Karpas-422 (cell line): ENCODE measurements at regions not wholly inside any gene's neighbourhood (a gene's known extent, or its start where the extent isn't known, plus 50 kb on each side); places are given as distances from the start of the nearest gene placed in this dataset.
"Not testable (repeated sequence)": the region's sequence is repeated elsewhere in the genome, so short reads cannot be mapped to it uniquely, and the experiment has no call there.

Experiments
- DNase-seq: peaks from one replicate; pipeline ENCODE4 v3.0.0-alpha.2; 2015
- H2AFZ ChIP-seq: fragments of 200-600 bp; sonication (generic); 2 replicates; pipeline ENCODE4 v1.6.1; 2014; ENCODE audit warnings: antibody characterized with exemption, low read length, mixed read lengths
- H3K27ac ChIP-seq: fragments of 200-600 bp; sonication (generic); 2 replicates; pipeline ENCODE4 v1.5.1; 2014; ENCODE audit warnings: mild to moderate bottlenecking, low read length, moderate library complexity
- H3K27me3 ChIP-seq: fragments of 200-600 bp; sonication (generic); 2 replicates; pipeline ENCODE4 v1.6.1; 2014; ENCODE audit warnings: low read length, mixed read lengths
- H3K36me3 ChIP-seq: fragments of 200-600 bp; sonication (generic); 2 replicates; pipeline ENCODE4 v1.6.1; 2014; ENCODE audit warnings: low read length, mixed read lengths; ENCODE audit not compliant: insufficient read depth
- H3K4me1 ChIP-seq: fragments of 200-600 bp; sonication (generic); 2 replicates; pipeline ENCODE4 v1.6.1; 2014; ENCODE audit warnings: mild to moderate bottlenecking, low read length, mixed read lengths
- H3K4me2 ChIP-seq: fragments of 200-600 bp; sonication (generic); 2 replicates; pipeline ENCODE4 v1.6.1; 2014; ENCODE audit warnings: low read length, low read depth, mild to moderate bottlenecking; ENCODE audit not compliant: poor library complexity, severe bottlenecking
- H3K4me3 ChIP-seq: fragments of 200-600 bp; sonication (generic); 2 replicates; pipeline ENCODE4 v1.5.1; 2014; ENCODE audit warnings: mild to moderate bottlenecking, antibody characterized with exemption, low read length, mixed read lengths
- H3K79me2 ChIP-seq: fragments of 200-600 bp; sonication (generic); 2 replicates; pipeline ENCODE4 v1.6.1; 2014; ENCODE audit warnings: mild to moderate bottlenecking, low read length, mixed read lengths
- H3K9ac ChIP-seq: fragments of 200-600 bp; sonication (generic); 2 replicates; pipeline ENCODE4 v1.6.0; 2014; ENCODE audit warnings: low read length
- H3K9me2 ChIP-seq: fragments of 200-600 bp; sonication (generic), shearing (Covaris generic); replicated peaks from 2 replicates; pipeline ENCODE4 v1.6.0; 2014; ENCODE audit warnings: mild to moderate bottlenecking, low read length, moderate library complexity; ENCODE audit not compliant: insufficient read depth
- H3K9me3 ChIP-seq: fragments of 300-700, 200-600 bp; sonication (generic); 2 replicates; pipeline ENCODE4 v1.6.1; 2014; ENCODE audit warnings: low read length, mixed read lengths
- H4K20me1 ChIP-seq: fragments of 200-600 bp; sonication (generic); 2 replicates; pipeline ENCODE4 v1.6.1; 2014; ENCODE audit warnings: mild to moderate bottlenecking, antibody characterized with exemption, low read length, low read depth; ENCODE audit not compliant: insufficient read depth

- H4K20me1 ChIP-seq, H3K4me2 ChIP-seq: not testable (repeated sequence)
Measured at GRCh38 chr15:62371683-62372082, 206.6 kb upstream of the C2CD4B start.

GRCh38 chr15:62377736-62378480 lies 212.8 kb upstream of the C2CD4B start:
- Histone ChIP-seq H3K79me2 (no peaks in the 10 kb centered on the region), H3K4me3 (no peak overlapping the region), H2AFZ (no peak overlapping the region)

More at GRCh38 chr15:62371683-62372082, 206.6 kb upstream of the C2CD4B start:
- H3K4me3 ChIP-seq, H3K9ac ChIP-seq, H3K9me3 ChIP-seq, H3K9me2 ChIP-seq, H3K4me1 ChIP-seq, H3K27me3 ChIP-seq, H3K27ac ChIP-seq, DNase-seq, H3K36me3 ChIP-seq, H2AFZ ChIP-seq, H3K79me2 ChIP-seq: not testable (repeated sequence)

GRCh38 chr15:62378772-62379498 lies 213.8 kb upstream of the C2CD4B start:
- no peaks in the 10 kb centered on the region for H4K20me1 ChIP-seq
- H3K9ac ChIP-seq = no peak overlapping the region
- no peaks in the 10 kb centered on the region for H3K79me2 ChIP-seq
- no peak overlapping the region for H3K27ac ChIP-seq
- no peaks in the 10 kb centered on the region for H3K27me3 ChIP-seq
- H3K36me3 ChIP-seq = no peaks in the 10 kb centered on the region
- H3K4me1 ChIP-seq = no peaks in the 10 kb centered on the region
- H3K9me3 ChIP-seq = no peaks in the 10 kb centered on the region
- H2AFZ ChIP-seq = no peak overlapping the region
- no peak overlapping the region for H3K4me3 ChIP-seq
- DNase-seq = no peak
- H3K9me2 ChIP-seq = no peaks in the 10 kb centered on the region
- H3K4me2 ChIP-seq = no peak overlapping the region

More at GRCh38 chr15:62377736-62378480, 212.8 kb upstream of the C2CD4B start:
- DNase-seq = no peak
- Histone ChIP-seq H3K9me2 (no peaks in the 10 kb centered on the region), H3K4me1 (no peaks in the 10 kb centered on the region), H3K9ac (no peak overlapping the region), H3K9me3 (no peaks in the 10 kb centered on the region), H4K20me1 (no peaks in the 10 kb centered on the region), H3K4me2 (no peak overlapping the region), H3K27me3 (no peaks in the 10 kb centered on the region), H3K36me3 (no peaks in the 10 kb centered on the region), H3K27ac (no peak overlapping the region)

GRCh38 chr15:62380011-62380410 lies 214.9 kb upstream of the C2CD4B start:
- H3K4me3 ChIP-seq = no peak overlapping the region
- no peaks in the 10 kb centered on the region for H3K9me2 ChIP-seq

GRCh38 chr15:62382046-62382445 lies 217.0 kb upstream of the C2CD4B start:
- H3K27ac ChIP-seq = no peak overlapping the region
- no peak overlapping the region for H3K4me2 ChIP-seq
- H3K36me3 ChIP-seq = no peaks in the 10 kb centered on the region
- no peak for DNase-seq
- H3K4me3 ChIP-seq = no peak overlapping the region
- no peaks in the 10 kb centered on the region for H3K9me3 ChIP-seq
- no peaks in the 10 kb centered on the region for H3K79me2 ChIP-seq
- H3K4me1 ChIP-seq = no peaks in the 10 kb centered on the region
- no peak overlapping the region for H2AFZ ChIP-seq
- H3K27me3 ChIP-seq = no peaks in the 10 kb centered on the region
- H3K9me2 ChIP-seq = no peaks in the 10 kb centered on the region
- H3K9ac ChIP-seq = no peak overlapping the region
- H4K20me1 ChIP-seq = no peaks in the 10 kb centered on the region

More at GRCh38 chr15:62380011-62380410, 214.9 kb upstream of the C2CD4B start:
- Histone ChIP-seq H3K79me2 (no peaks in the 10 kb centered on the region), H3K4me2 (no peak overlapping the region), H3K27me3 (no peaks in the 10 kb centered on the region), H3K36me3 (no peaks in the 10 kb centered on the region), H3K9ac (no peak overlapping the region), H2AFZ (no peak overlapping the region), H3K27ac (no peak overlapping the region), H3K9me3 (no peaks in the 10 kb centered on the region), H3K4me1 (no peaks in the 10 kb centered on the region), H4K20me1 (no peaks in the 10 kb centered on the region)
- no peak for DNase-seq

GRCh38 chr15:62389885-62390790 lies 225.1 kb upstream of the C2CD4B start, which contains the start of gene TLN2:
Gene TLN2, plus strand, starts transcription at chr15:62390550.
- H3K27ac ChIP-seq = no peak within 1 kb of the TSS

GRCh38 chr15:62390791-62391640 lies 225.9 kb upstream of the C2CD4B start:
- Histone ChIP-seq H3K27me3 (no peaks in the 10 kb centered on the region), H3K4me2 (peak overlapping the region; percentile 90), H3K9ac (peak overlapping the region; percentile 98), H2AFZ (peak overlapping the region; percentile 89), H3K9me2 (no peaks in the 10 kb centered on the region), H3K36me3 (no peaks in the 10 kb centered on the region), H3K4me3 (peak overlapping the region; percentile 99), H3K4me1 (peaks cover 15% of the 10 kb centered on the region), H3K27ac (no peak overlapping the region), H4K20me1 (no peaks in the 10 kb centered on the region), H3K79me2 (peaks cover 8% of the 10 kb centered on the region; the same call in 1 of the 2 replicates), H3K9me3 (no peaks in the 10 kb centered on the region)
- DNase-seq = peak; percentile 60

More at GRCh38 chr15:62389885-62390790, 225.1 kb upstream of the C2CD4B start, which contains the start of gene TLN2:
- peak within 1 kb of the TSS; percentile 90 for H3K4me2 ChIP-seq
- peak within 1 kb of the TSS; percentile 98 for H3K9ac ChIP-seq
- peak within 1 kb of the TSS; percentile 99 for H3K4me3 ChIP-seq
- no peaks in the 10 kb centered on the region for H3K9me3 ChIP-seq
- peak; percentile 92 for DNase-seq
- no peaks in the 10 kb centered on the region for H3K36me3 ChIP-seq
- peaks cover 15% of the 10 kb centered on the region for H3K4me1 ChIP-seq
- H3K27me3 ChIP-seq = no peaks in the 10 kb centered on the region
- peak within 1 kb of the TSS; percentile 94 for H2AFZ ChIP-seq
- peaks cover 8% of the 10 kb centered on the region; the same call in 1 of the 2 replicates for H3K79me2 ChIP-seq
- no peaks in the 10 kb centered on the region for H4K20me1 ChIP-seq
- no peaks in the 10 kb centered on the region for H3K9me2 ChIP-seq
